C4-2B (cell line): ENCODE measurements at regions not wholly inside any gene's neighbourhood (a gene's known extent, or its start where the extent isn't known, plus 50 kb on each side); places are given as distances from the start of the nearest gene placed in this dataset.

ENCODE experiments used
- H3K27ac ChIP-seq: fragments of 450-650 bp; 2 replicates; pipeline ENCODE4 v1.5.1; 2017
- ZFX ChIP-seq: fragments of 450-650 bp; IDR thresholded peaks from 2 replicates; pipeline ENCODE4 v1.6.1; 2017
- TF ChIP-seq, protein P1 (sequence below): fragments of 450-650 bp; conservative IDR thresholded peaks from 2 replicates; pipeline ENCODE4 v1.5.1; 2017; ENCODE audit warnings: mild to moderate bottlenecking

DNA sequence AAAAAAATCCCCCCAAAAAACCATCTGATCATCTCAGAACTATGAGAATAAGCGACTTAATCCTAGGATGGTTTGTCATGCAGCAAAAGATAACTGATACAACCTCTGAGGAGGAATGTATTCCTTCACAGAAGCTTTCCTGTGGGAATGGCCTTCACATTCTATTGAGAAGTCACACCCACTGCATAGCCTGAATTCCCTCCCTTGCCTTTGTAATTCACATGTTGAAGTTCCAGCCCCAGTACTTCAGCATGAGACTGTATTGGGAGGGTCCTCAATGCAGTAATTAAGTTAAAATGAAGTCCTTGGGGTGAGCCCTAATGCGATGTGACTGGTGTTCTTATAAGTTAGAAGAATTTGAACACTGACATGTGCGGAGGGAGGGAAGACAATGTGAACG is 395.2 kb downstream of the TUSC7 start:
- no peak overlapping the region for H3K27ac ChIP-seq
- TF ChIP-seq, protein P1, sequence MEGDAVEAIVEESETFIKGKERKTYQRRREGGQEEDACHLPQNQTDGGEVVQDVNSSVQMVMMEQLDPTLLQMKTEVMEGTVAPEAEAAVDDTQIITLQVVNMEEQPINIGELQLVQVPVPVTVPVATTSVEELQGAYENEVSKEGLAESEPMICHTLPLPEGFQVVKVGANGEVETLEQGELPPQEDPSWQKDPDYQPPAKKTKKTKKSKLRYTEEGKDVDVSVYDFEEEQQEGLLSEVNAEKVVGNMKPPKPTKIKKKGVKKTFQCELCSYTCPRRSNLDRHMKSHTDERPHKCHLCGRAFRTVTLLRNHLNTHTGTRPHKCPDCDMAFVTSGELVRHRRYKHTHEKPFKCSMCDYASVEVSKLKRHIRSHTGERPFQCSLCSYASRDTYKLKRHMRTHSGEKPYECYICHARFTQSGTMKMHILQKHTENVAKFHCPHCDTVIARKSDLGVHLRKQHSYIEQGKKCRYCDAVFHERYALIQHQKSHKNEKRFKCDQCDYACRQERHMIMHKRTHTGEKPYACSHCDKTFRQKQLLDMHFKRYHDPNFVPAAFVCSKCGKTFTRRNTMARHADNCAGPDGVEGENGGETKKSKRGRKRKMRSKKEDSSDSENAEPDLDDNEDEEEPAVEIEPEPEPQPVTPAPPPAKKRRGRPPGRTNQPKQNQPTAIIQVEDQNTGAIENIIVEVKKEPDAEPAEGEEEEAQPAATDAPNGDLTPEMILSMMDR, result no peak
- TF ChIP-seq ZFX, result no peak

DNA sequence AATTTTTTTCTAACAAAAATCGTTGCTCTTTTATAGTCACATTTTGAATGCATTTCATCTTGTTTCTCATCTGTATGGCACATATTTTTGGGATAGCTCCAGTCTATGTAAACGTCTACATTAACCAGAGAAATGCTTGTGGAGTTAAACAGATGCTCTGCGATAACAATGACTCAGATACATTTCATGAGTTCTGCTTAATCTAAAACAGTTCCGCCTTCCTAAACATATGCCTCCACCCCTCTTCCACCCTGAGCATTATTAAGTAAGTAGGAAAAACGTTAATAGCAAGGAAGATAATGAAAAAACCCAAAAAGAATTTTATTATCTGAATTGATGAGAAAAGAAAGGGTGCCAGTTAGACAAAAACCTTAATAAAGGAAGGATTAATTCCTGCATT is 396.1 kb downstream of the TUSC7 start:
- H3K27ac ChIP-seq, result no peak overlapping the region
- TF ChIP-seq ZFX, result no peak
- TF ChIP-seq, protein P1, result no peak

- no peak overlapping the region for H3K27ac ChIP-seq
- TF ChIP-seq ZFX, result no peak
- TF ChIP-seq, protein P1, result no peak
These were observed 396.8 kb downstream of the TUSC7 start for GRCh38 chr3:117106396-117106795.

- H3K27ac ChIP-seq, result no peak overlapping the region
- TF ChIP-seq ZFX, result no peak
- TF ChIP-seq, protein P1, result no peak
These were observed 398.4 kb downstream of the TUSC7 start for GRCh38 chr3:117107946-117108345.

GRCh38 chr3:117109178-117109577 is 399.6 kb downstream of the TUSC7 start:
- TF ChIP-seq ZFX, result no peak
- TF ChIP-seq, protein P1, result no peak
- H3K27ac ChIP-seq, result no peak overlapping the region

DNA sequence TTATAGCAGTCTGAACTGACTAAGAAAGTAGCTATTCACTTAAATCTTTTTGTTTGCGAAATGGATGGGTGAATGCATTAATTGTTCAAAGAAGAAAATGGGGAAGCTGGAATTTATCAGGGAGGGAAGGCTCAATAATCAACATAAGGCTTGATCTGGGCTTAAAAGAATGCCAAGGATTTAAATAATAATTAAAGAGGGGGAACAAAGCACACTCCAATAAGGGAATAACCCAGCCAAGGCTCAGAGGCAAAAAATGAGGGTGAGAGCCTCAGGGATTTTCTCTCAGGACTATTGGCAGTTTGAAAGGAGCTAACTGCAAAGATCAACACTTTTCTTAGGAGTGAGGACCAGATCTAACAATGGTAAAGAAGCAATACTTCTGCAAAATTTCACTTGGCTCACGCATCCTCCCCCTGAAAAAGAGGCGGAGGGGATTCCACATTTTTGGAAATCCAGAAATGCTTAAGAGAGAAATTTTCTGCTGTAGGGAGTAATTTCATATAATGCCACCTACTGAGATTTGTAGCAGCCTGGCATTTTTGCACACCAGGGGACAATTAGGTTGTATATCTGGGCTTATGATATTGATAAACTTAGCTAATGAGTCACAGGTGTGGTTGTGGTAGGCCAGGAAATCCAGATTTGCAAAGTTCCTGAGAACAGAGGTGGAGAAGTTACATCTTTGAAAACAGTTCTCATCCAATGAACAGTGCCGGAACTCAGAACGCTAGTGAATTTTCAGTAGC is 405.1 kb downstream of the TUSC7 start:
- H3K27ac ChIP-seq, result no peak overlapping the region

GRCh38 chr3:117117188-117117936 is 407.8 kb downstream of the TUSC7 start:
- TF ChIP-seq ZFX, result no peak
- TF ChIP-seq, protein P1, result no peak
- no peak overlapping the region for H3K27ac ChIP-seq

More for the DNA sequence above, 405.1 kb downstream of the TUSC7 start:
- TF ChIP-seq, protein P1, result no peak
- no peak for TF ChIP-seq ZFX
